ENCODE measurements at regions not wholly inside any gene's neighbourhood (a gene's known extent, or its start where the extent isn't known, plus 50 kb on each side); places are given as distances from the start of the nearest gene placed in this dataset.
"Not testable (repeated sequence)": the region's sequence is repeated elsewhere in the genome, so short reads cannot be mapped to it uniquely, and the experiment has no call there.

- no peak for DNase-seq
Observed at GRCh38 chr1:38787041-38787440, 72.5 kb downstream of the RRAGC start.

DNA sequence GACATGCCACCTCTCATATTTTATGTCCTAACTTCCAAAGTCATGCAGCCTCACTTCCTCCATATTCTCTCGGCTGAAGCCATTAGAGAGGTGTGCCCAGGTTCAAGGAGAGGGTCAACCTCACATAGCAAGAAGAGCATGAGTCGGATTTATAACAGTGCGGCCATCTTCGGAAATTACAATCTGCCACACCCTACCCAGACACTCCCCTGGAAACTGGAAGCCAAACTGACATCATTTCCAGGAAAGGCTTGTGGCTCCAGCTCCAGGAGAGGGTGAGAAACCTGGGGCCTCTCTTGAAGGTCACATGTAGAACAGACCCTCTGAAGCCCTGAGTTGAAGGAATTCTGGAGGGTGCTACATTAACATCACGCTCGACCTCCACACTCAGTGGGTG, 73.5 kb downstream of the RRAGC start:
- DNase-seq = no peak

DNA sequence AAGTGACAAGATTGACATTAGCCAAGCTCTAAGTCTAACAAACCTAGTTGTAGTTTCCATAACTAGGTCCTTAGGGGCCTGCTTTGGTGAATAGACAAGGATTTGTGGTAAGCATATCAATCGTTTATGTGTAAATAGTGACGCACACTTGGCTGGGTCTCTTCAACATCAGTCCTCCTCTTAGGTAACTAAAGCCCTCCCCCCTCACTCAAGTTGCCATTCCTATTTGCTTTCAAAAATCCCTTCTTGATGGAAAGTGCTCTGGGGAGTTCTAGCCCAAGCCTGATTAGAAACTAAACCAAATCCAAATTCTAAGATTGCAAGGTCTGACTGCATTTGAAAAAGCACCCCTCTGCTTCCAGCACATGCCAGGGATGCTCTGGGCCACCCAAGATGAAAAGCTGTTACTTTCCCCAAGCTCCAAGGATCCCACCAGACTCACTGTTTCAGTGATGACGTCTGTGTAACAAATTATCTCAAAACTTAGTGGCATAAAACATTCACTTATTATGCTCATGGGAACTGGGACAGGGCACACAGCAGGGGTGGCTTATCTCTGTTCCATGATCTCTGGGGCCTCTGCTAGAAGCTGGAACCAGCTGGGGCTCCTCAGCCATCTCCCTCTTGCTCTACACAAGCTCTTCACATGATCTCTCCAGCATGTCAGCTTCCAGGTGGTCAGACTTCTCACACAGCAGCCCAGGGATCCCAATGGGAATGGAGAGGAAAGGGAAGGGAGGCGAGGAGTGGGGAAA, 74.1 kb downstream of the RRAGC start:
- no peak for DNase-seq

DNA sequence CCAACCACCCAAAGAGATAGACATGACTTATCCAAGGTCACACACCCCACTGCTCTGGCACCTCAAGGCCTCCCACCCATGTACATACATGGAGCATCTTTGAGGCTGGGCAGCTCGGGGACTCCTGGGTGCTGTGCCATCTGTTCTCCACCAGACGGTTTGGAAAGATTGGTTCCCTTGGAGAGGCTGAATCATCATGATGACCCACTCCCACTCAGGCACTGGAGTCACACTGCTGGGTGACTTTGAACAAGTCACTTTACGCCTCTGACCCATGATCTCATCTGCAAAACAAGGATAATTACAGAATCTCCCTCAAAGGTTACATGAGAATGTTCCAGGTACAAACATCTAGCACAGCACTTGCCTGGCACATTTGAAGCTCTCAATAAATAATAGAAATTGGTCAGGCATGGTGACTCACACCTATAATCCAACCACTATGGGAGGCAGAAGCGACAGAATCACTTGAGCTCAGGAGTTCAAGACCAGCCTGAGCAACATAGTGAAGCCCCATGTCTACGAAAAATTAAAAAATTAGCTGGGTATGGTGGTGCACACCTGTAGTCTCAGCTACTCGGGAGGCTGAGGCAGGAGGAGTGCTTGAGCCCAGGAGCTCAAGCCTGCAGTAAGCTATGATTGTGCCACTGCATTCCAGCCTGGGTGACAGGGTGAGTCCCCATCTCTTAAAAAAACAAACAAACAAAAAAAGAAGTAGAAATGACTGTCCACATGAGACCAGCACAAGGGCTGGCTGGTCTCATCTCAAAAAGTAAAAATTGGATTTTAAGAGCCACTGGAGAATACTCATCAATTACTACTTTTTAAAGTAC, 74.9 kb downstream of the RRAGC start:
- DNase-seq = no peak

DNA sequence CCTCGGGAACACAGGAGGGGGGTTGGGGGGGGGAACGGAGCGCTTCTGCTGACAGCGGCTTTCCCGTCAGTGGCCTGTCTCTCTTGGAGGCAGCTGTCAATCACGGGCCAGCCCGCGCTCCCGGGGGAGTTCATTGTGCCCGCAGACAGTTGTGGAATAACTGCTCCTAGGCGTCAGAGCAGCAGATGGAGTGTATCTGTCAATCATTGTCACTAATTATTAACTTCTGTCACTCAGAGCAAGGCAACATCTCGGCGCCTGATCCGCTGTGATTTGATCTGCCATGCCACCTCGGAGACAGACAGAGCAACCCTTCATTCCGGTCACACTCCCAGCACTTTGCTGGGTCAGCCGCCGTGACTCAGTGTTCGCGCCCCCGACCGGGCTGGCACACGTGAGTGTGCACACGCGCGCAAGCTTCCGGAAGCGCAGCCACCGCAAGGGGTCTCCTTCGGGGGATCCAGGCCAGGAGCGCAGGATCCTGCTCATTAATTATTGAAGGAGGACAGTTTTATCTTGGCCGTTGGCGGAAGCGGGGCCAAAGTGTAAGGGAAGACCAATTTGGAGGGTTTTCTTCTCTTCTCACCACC, 75.8 kb downstream of the RRAGC start:
- no peak for DNase-seq

DNA sequence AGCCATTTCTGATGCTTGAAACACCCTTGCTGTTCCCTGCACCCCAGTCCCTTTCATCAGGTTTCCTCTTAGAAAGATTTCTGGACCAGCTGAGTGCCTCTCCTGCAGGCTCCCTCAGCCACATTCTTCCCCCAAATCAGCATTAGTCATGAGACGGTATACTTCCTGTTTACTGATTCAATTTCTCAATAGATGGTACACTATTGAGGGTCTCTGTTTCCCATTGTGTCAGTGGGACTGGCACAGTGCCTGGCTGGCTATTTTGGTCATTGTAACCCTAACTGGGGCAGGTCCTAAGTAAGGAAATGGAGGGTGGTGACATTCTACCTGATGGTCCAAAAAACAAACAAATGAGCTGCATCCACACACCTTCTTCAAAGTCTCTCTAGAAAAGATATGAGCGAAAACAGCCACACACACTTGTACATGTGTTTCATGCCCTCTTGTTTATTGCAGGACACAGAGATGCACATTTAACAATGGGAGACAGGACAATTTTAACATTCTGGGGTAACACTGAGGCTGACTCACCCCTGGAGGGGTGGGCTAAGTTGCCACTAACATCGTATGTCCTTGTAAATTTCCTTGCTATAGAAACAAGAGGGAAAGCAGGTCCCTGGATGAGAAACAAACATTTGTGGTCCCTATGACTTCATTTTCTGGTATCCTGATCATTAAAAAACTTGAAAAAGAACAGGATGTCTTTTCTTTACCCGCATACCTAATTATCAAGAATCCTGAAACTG, 77.5 kb downstream of the RRAGC start:
- no peak for DNase-seq

- DNase-seq = no peak
Observed at GRCh38 chr1:38780133-38780532, 79.4 kb downstream of the RRAGC start.

- no peak for DNase-seq
Observed at GRCh38 chr1:38779491-38779890, 80.1 kb downstream of the RRAGC start.

- no peak for DNase-seq
Observed at GRCh38 chr1:38778521-38778920, 81.1 kb downstream of the RRAGC start.

- DNase-seq = no peak
Observed at GRCh38 chr1:38778051-38778450, 81.5 kb downstream of the RRAGC start.

DNA sequence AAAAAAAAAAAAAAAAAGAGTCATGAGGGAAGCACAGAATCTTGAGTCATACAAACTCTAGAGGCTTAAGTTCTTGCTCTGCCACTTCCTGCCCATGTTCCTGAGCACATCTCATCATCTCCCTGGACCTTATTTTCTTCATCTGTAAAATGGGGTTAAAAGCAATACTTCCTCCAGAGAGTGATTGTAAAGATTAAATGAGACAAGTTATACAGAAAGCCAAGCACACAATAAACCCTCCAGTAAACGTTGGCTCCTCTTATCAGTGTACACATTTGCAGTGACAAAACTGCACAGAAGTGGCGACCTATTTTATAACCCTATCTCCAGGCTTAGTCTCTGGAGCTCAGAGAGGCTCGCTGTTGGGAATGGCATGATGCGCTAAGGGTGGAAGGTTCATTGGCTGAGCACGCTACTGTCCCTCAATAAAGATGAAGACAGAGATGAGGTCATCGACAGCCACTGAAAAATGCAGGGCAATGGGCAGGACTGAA, 82.1 kb downstream of the RRAGC start:
- no peak for DNase-seq

DNA sequence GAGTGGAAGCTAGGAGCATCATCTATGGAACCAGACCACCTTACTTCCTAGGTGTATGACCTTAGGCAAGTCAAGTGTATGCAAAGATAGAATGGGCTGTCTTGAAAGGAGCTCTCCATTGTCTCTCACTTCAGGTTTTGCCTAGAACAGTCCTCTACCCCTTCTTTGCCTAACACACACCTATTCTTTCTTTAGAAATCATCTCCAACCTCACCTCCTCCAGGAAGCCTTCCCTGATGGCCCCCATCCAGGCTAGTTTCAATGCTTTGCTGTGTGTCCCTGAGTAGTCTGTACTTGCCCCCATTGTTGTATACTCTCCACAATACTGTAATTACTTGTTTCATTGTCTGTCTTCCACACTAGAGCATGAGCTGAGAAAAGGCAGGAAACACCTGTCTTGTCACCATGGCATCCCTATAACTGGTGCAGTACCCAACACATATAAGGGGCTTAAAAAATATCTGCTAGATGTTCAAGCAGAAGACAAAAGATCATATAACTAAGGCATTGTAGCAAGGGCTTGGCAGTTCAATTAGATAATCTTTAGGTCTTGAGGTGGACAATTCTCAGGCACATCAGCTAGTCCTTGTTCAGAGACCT, 83.0 kb downstream of the RRAGC start:
- no peak for DNase-seq

- DNase-seq = no peak
Observed at GRCh38 chr1:38775175-38775845, 84.3 kb downstream of the RRAGC start.

GRCh38 chr1:38773483-38773882, 86.1 kb downstream of the RRAGC start:
- DNase-seq = no peak

- no peak for DNase-seq
Observed at GRCh38 chr1:38772953-38773352, 86.6 kb downstream of the RRAGC start.

GRCh38 chr1:38772026-38772425, 87.5 kb downstream of the RRAGC start:
- DNase-seq = no peak

GRCh38 chr1:38770516-38771173, 88.9 kb downstream of the RRAGC start:
- not testable (repeated sequence) for DNase-seq

GRCh38 chr1:38766125-38766524, 93.4 kb downstream of the RRAGC start:
- DNase-seq = no peak

- no peak for DNase-seq
Observed at GRCh38 chr1:38763121-38763520, 96.5 kb downstream of the RRAGC start.

DNA sequence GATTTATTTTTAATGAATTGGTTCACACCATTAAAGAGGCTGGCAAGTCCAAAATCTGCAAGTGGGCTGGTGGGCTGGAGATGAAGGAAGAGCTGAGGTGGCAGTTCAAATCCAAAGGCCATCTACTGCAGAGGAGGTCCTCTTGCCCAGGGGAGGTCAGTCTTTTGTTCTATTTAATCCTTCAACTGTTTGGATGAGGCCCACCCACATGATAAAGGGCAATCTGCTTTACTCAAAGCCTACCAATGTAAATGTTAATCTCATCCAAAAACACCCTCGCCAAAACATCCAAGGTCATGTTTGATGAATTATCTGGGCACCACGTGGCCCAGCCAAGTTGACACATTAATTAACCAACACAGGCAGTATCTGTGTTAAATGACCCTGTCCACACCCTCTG, 99.0 kb downstream of the RRAGC start:
- DNase-seq = no peak

- no peak for DNase-seq
Observed at GRCh38 chr1:38758820-38759219, 100.8 kb downstream of the RRAGC start.
